IPS-NIHi11 (cell line): ENCODE measurements at regions not wholly inside any gene's neighbourhood (a gene's known extent, or its start where the extent isn't known, plus 50 kb on each side); places are given as distances from the start of the nearest gene placed in this dataset.
A peak's percentile ranks its signal among the peaks of the same experiment; 100 is the strongest.
"Not testable (repeated sequence)": the region's sequence is repeated elsewhere in the genome, so short reads cannot be mapped to it uniquely, and the experiment has no call there.

Source experiments
- DNase-seq: peaks from one replicate; pipeline ENCODE4 v3.0.0; 2012; ENCODE audit warnings: mixed read lengths, low spot score

DNA sequence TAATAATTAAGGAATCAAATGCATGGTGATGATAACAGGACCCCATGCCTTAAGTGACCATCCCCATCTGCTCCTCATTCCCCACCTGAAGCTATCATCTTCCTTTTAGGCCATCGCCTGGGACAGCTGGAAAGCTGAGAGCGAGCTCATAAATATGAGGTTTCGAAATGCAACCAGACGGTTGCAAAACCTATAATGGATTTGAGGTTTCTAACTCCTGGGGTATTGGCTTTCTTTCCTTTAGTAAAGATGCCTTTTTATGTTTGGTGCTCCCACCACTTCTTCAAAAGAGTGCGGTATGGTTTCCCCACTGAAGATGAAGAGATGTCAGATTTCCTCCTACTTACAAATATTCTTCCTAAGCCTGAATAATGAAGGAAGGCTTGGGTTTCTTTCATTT lies 1589.5 kb upstream of the PIK3C3 start:
- no peak for DNase-seq

DNA sequence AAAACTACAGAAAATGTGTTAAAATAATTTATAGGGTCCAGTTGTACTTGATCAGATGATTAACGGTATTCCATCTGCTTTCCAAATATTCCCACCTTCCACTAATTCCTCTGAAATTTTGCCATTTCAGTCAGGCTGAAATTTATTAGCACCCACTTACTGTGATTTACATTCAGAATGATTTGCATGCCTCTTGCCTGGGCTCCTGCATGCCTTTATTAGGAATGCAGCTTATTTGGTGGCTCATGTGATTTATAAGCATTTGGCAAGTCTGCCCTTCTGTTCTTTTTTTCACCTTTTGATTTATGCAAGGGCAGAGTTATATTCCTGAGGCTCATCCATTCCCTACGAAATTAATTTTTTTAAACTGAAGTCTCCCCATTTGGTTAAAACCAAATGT lies 1594.5 kb upstream of the PIK3C3 start:
- no peak for DNase-seq

DNA sequence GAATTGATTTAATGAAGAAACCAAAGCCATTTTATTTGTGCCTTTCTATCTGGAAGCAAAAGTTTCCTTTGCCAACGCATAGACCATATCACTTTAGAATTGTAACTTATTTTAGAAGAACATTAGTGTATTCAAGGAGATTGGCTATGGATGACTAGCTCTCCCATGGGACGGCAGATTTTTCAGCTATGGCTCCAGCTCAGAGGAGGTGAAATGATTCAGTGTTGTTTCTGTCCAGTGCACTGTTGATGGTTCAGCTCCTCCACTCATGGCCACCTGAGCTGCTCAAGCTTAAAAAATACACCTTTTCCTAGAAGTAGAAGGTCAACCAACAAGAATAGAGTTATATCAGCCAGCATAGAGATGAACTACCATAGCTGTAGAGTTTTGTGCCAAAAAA lies 1597.5 kb upstream of the PIK3C3 start:
- DNase-seq: no peak

DNA sequence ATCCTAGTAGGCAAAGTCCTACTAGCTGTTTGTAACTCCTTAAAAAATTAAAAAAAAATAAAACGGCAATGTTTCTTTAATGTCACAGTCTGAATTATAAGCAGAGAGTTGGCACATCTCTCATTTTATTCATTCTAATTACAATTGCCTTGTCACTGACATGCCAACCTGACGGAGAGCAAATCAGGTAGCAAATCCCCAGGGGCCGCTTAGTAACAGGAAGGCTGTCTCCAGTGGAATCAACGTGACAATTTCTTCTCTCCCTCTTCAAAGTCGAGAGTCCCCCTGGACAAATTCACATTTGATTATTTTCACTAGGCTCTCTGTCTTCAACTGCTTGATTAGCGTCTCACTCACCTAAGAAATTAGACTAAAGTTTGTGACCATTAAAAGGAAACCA lies 1598.9 kb upstream of the PIK3C3 start:
- DNase-seq: no peak

DNA sequence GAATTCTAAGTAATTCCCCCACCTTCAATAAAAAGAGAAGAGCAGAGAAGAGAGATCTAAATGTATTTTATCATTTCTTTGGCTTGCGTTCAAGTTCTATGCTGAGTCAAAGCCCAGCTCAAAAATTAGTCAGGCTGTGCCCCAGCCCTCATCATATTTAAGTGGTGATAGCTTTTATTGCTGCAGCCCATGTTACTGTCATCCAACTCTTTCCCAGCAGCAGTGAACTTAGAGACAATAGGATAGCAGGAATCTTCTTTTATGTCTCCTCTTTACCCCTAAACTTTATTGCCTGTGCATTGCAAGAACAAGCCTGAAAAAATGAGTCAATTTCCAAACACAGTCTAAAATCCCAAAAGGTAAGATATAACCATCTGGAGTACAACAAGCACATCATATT lies 1599.3 kb upstream of the PIK3C3 start:
- no peak for DNase-seq

DNA sequence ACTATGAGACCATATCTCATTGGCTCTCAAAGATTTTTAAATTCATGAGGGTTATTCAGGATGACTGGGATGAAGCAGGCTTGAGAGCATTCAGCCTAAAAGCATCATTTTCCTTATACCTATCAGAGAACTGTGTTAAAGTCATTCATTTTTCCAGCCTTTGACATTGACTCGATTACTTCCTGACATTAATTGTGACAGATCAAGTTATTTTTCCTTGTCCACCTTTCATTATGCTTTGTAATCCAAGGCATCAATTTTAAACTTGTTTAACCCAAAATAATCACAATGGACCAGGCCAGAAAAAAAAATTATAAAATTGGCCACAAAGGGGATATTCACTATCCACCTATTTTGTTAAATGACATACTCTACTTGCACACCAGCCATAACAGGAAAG lies 1606.8 kb upstream of the PIK3C3 start:
- DNase-seq: no peak

DNA sequence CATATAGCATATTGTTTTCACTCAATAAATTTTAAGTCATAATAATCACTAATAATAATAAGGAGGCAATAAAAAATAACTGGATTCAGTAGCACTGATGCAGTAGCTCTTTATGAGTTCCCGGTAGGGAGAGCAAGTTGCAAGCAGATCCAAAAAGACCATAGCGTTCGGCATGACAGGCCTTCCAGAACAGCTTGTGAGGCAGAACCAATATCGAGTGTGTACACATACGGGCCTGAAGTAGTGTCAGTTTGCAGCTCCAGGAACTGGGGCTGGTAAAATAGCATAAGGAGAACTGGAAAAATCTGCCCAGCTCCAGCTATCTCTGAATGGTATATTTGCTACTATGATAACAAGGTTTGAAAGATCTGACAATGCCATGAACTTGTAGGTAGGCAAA lies 1607.8 kb upstream of the PIK3C3 start:
- no peak for DNase-seq

DNA sequence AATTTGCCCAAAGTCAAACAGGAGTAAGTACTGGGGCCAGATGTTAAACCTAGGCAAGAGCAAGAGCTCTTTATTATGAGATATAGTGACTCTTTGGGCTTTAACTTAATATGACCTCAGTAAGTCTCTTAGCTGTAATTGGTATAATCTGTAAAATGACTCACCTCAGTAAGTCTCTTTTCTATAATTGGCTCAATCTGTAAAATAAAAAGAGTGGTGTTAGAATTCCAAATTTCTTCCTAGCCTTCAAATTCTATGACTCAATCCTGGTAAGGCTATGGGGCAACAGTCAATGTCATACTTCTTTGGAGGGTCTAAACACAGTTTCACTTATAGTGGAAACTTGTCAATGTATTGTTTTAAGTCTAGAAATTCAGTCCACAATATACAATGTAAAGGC lies 1608.9 kb upstream of the PIK3C3 start:
- no peak for DNase-seq

DNA sequence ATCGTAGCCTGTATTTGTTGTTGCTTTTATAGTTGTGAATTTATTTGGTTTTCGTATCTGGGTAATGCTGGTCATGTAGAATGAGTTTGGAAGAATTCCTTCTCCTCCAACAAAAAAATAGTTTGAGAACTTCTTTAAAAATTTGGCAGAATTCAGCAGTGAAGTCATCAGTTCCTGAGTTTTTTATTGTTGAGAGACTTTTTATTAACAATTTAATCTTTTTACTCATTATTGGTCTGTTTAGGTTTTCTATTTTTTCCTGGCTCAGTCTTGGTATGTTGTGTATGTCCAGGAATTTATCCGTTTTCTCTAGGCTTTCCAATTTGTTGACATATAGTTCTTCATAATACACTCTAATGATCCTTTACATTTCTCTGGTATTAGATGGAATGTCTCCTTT lies 1613.3 kb upstream of the PIK3C3 start:
- DNase-seq: no peak

DNA sequence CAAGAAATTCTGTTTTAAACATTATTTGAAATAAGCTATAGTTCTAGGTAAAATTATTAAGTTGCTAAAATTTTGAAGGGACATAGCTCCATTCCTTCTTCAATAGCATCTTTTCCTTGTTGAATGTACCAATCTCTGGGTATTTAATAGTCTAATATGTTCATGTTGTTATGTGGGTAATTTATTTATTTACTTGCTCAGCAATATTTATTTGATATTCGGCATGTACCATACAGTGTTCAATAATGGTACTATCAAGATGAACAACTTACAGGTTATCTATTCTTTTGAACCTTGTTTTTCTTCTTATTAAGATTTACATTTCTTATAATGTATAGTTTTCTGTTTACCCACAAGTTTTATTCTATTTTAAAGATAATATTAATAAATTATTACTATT lies 1616.8 kb upstream of the PIK3C3 start:
- no peak for DNase-seq

DNA sequence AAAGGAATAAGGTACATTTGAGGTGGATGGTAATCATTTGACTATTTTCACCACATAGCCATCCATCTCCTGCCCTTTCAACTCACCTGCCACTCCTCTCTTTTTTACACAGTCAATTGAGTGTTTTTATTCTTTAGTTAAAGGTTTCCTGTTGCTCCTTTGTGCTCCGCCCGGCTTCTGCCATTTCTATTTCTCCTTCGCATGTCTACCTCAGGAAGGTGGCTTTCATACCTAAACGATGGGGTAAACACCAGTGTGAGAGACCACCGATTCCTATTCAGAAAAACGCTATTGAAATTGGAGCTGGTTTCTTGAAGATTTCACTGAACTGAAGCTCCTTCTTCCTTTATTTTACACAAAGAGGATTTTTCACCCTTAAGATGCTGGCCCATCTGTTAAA lies 1628.0 kb upstream of the PIK3C3 start:
- DNase-seq: peak; percentile 6

DNA sequence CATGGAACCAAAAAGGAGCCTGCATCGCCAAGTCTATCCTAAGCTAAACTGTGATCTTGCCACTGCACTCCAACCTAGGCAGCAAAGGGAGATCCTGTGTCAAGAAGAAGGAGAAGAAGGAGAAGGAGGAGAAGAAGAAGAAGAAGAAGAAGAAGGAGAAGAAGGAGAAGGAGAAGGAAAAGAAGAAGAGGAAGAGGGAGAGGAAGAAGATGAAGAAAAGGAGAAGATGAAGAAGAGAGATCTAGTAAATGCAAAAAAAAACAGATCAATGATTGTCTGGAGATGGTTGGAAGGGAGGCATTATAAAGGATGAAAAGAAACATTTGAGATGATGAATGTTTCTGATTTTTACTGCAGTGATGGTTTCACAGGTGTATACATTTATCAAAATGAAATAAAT lies 1629.0 kb upstream of the PIK3C3 start:
- no peak for DNase-seq

DNA sequence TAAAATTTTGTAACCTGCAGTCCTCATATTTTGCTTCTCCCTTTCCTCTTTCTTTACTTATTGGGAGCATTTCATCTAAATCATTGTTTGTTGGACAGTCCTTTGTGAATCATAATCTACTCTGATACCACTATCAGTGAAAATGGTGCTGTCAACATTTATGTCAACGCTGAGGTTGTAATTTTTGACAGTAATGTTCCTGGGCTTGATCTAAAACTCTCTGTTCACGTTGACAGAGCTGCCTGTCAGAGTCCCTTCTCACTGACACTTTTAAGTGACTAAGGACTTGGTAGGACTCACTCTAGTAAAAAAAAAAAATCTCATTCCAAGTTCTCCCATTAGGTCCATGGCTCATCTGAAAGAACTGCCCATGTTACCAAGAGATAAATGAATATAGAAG lies 1640.8 kb upstream of the PIK3C3 start:
- no peak for DNase-seq

DNA sequence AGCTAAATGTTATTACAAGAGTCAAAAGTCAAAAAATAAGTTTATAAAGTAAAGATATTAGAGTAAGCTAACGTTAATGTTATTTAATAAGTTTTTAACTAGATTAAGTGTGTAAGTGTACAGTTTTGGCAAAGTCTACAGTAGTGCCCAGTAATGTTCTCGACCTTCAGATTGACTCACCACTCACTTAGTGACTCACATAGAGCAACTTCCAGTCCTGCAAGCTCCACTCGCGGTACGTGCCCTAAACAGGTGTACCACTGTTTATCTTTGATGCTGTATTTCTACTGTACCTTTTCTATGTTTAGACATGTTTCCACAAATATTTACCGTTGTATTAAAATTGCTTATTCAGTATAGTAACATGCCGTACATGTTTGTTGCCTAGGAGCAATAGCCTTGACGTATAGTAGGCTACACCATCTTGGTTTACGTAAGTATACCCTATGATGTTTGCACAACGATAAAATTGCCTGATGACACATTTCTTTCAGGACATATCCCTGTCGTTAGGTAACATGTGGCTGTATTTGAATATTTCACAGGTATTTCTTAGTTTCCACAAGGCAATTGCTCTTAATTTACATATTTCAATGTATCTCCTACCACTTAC lies 1641.9 kb upstream of the PIK3C3 start:
- no peak for DNase-seq

DNA sequence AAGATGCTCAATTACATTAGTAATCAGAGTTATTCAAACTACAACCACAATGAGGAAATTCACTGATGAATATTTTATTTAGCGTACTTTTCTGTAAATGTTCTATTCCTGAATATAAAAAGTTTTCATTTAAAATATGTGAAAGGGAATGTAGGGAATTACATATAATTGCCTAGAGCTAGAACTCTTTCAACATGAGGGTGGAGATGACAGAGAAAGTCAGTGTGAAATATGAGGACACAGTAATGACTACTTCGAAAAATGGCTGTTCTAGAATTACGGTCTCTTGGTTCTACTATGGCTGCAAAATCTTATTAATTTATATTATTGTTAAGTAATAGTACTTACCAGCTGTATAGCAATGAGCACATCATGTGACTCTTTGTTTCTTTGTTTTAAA lies 1647.4 kb upstream of the PIK3C3 start:
- DNase-seq: no peak

DNA sequence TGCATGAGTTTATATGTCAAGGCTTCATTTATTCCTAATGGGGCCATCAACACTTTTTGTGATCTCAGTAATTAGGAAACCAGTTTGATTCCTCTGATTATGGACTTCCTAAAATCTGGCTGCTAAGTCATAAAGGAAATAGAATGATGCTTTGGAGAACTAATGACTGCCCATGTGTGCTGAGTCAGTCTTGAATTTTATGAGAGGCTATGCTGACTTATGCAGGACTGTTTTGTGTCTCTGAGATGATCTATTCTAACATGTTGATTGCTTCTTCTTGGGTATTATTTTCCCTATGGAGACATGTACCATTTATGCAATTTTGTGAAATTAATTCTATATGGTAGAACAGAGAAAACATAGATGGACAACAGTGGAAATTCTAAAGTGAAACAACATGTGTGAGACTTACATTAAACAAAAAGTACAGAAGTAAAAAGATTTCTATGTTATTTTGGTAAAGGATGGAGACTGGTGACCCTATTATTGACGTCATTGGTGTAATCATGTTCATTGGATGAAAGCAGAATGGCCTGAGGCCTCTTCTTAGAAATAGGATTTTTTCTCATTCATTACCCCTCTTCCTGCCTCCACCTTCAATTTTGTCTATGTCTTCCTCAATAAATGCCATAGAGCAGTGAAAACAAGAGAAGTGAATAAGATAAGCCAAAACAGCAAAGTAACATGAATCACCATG lies 1658.2 kb upstream of the PIK3C3 start:
- no peak for DNase-seq

DNA sequence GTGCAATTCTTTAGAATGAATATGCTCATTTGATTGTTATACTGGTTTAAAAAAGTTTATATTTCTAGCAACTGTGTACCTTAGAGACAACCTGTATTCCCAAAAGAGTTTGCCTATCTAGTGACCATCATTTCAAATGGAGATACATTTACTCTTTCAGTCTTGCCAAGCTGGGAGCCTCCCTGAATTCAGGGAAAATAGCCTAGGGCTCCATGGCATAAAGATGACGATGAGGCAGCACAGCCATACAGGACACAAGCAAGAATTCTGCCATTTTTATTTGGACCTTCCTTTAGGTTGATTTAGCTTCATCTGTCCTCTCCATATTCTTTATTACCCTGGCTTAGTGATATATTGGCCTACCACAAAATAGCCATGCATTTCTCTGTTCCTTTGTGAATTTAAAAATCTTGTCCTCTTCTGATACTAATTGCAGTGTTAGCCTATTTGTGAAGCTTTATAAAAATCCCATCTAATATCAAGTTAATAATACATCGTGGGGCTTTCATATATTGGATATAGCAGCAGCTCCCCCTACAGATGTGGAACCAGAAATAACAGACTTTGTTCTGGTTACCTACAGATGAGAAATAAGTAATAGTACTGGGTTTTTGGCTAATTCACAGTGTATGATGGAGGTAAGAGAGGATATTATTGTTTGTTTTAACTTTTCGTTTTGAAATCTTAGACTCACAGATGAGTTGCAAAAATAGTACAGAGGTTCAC lies 1661.9 kb upstream of the PIK3C3 start:
- DNase-seq: no peak

DNA sequence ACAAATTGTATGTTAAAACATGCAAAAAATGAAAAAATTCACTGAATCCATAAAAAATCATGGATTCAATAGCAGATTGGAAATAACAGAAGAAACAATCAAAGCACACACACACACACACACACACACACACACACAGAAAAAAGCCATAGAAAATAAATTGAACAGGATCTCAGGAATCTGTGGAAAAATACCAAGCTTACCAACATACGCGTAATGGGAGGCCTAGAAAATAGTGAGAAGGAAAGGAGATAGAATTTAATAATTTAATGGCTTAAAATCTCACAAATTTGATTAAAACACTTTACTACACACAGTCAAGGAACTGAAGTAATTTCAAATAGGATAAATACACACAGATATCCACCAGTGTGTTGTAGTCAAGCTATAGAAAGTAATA lies 1671.5 kb upstream of the PIK3C3 start:
- DNase-seq: no peak

DNA sequence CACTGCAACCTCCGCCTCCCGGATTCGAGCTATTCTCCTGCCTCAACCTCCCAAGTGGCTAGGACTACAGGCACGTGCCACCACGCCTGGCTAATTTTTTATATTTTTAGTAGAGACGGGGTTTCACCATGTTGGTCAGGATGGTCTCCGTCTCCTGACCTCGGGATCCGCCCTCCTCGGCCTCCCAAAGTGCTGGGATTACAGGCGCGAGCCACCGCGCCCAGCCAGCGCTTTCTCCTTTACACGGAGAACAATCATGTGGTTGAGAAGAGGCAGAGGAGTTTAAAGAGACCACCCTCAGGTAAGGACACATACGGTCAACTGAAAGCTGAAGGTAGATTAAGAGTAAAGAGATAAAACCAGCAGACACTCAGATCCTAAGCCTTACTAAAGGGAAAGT lies 1673.7 kb upstream of the PIK3C3 start:
- not testable (repeated sequence) for DNase-seq

DNA sequence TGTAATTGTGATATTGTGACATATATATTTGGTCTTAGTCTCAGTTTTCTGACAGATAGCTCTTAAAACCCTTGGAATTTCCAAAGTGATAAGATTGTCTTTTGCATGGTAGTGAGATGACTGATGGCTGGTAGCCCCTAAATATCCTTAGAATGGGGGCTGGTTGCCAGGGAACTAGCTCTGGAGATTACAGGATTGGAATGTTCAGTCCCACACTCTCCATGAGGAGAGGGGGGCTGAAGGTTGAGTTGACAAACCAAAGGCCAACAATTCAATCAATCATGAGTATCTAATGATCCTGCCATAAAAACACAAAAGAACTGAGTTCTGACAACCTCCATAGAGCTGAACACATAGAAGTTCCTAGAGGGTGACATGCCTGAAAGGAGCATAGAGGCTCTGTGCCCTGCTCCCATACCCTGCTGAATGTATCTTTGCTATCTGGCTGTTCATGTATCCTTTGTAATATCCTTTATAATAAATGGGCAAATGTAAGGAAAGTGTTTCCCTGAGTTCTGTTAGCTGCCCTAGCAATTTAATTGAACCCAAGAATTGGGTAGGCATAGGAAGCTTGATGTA lies 1680.3 kb upstream of the PIK3C3 start:
- DNase-seq: no peak

DNA sequence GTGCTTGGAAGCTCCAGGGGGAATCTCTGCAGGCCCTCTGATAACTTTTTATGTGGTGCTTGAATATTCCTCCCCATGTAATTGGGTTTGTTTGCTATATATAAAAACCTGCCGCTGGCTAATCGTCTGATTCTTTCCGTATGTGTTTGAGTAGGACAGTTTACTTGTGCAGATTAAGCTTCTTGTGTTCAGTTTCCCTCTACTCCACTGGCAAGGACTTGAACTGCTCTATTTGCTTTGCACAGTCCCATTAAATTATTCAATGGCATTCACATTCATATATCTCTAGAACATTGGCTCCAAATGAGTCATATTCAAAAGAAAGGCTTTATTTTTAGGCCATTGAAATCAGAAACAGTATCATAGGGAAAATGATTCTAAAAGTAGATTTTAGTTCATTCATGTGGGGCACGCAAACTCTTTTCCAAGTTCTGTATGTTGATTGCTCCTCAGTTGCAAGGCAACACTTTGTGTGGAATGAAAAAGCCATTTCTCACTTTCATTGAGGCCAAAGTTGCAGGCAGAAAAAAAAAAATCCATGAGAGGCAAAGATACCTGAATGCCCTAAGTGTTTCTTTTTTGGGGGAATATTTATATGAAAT lies 1682.3 kb upstream of the PIK3C3 start:
- no peak for DNase-seq

DNA sequence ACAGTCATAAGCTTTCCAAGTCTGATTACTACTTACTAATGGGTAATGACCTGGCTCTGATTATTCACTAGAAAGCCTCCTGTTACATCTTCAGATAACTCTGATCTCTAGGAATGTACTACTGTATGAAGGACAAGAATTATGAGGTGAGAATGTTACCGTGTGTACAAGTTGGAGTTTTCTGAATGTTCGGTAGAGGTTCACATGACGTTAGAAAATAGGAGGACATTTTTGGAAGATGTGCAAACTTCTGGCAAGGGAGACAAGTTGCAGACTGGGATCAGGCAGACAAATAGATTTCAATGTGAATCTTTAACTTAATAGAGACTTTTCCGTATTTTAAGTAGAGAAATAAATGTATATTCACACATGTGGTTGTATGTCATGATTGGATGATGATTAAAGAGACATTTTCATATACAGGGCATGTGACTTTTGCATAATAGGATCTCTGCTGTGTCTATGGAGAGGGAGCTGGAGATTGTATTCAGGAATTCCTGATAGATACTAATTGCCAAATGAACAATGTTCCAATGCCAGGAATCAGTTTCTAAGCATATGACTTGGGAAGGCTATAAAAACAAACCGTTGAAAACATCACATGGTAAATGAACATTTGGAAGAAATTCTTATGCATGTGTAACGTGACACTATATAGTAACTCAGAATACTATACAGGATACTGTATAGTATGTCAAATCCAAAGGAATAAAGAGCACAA lies 1695.8 kb upstream of the PIK3C3 start:
- no peak for DNase-seq
